A549 (cell line): ENCODE measurements at regions not wholly inside any gene's neighbourhood (a gene's known extent, or its start where the extent isn't known, plus 50 kb on each side); places are given as distances from the start of the nearest gene placed in this dataset.

Experiments used
- CHD2 ChIP-seq: fragments of 150-350 bp; IDR thresholded peaks from 2 replicates; pipeline ENCODE4 v1.6.1; 2014; ENCODE audit warnings: low read length; ENCODE audit not compliant: partially characterized antibody
- ELK1 ChIP-seq: fragments of 150-350 bp; IDR thresholded peaks from 2 replicates; pipeline ENCODE4 v1.6.1; 2014; ENCODE audit warnings: low read depth, mild to moderate bottlenecking, low read length
- EP300 ChIP-seq, 2 experiments: fragments of >200 bp; sonication (Bioruptor Twin); formaldehyde crosslinking; IDR thresholded peaks; 2 replicates in 1 of 2; 3 replicates in 1 of 2; pipeline ENCODE4 v1.6.1; 2016 to 2017
- HMGXB4 ChIP-seq: fragments of 250-450 bp; sonication (Bioruptor Pico); IDR thresholded peaks from 2 replicates; pipeline ENCODE4 v1.5.0; 2021; ENCODE audit warnings: mild to moderate bottlenecking, moderate library complexity, borderline replicate concordance
- JUN ChIP-seq, 2 experiments: fragments of >200 bp; sonication (Bioruptor Twin); formaldehyde crosslinking; IDR thresholded peaks; 2 replicates in 1 of 2; 3 replicates in 1 of 2; pipeline ENCODE4 v1.6.1; 2016 to 2017
- KDM1A ChIP-seq: fragments of 200-600 bp; sonication (generic); IDR thresholded peaks from 2 replicates; pipeline ENCODE4 v1.6.1; 2016; ENCODE audit warnings: low read depth, mild to moderate bottlenecking
- PHF8 ChIP-seq: fragments of 200-600 bp; sonication (generic); IDR thresholded peaks from 2 replicates; pipeline ENCODE4 v1.6.1; 2016; ENCODE audit warnings: low read depth, mild to moderate bottlenecking, antibody characterized with exemption, moderate library complexity, borderline replicate concordance
- POLR2A ChIP-seq: IDR thresholded peaks from 2 replicates; pipeline ENCODE4 v1.6.1; 2012; ENCODE audit warnings: mild to moderate bottlenecking, low read length
- RAD21 ChIP-seq, 2 experiments: fragments of >200 bp in 1 of 2; sonication (Bioruptor Twin) in 1 of 2; formaldehyde crosslinking in 1 of 2; IDR thresholded peaks in 1 of 2; conservative IDR thresholded peaks in 1 of 2; 2 replicates in 1 of 2; 3 replicates in 1 of 2; pipeline ENCODE4 v1.6.1; 2012 to 2018; ENCODE audit warnings: inconsistent platforms in 1 of 2
- RCOR1 ChIP-seq: fragments of 150-350 bp; IDR thresholded peaks from 2 replicates; pipeline ENCODE4 v1.6.1; 2014; ENCODE audit warnings: antibody characterized with exemption, low read length, low read depth
- REST ChIP-seq: fragments of 200-600 bp; sonication (generic); IDR thresholded peaks from 2 replicates; pipeline ENCODE4 v1.6.1; 2016; ENCODE audit warnings: antibody characterized with exemption, mild to moderate bottlenecking, moderate library complexity
- USF2 ChIP-seq: fragments of 450-650 bp; IDR thresholded peaks from 2 replicates; pipeline ENCODE4 v1.6.1; 2014; ENCODE audit warnings: antibody characterized with exemption
- TF ChIP-seq, protein P1 (sequence below): fragments of >200 bp; sonication (Bioruptor Twin); formaldehyde crosslinking; IDR thresholded peaks from 3 replicates; pipeline ENCODE4 v1.5.1; 2016
- TF ChIP-seq, protein P2 (sequence below): IDR thresholded peaks from 2 replicates; pipeline ENCODE4 v1.6.1; 2012; ENCODE audit warnings: low read depth, borderline replicate concordance

DNA sequence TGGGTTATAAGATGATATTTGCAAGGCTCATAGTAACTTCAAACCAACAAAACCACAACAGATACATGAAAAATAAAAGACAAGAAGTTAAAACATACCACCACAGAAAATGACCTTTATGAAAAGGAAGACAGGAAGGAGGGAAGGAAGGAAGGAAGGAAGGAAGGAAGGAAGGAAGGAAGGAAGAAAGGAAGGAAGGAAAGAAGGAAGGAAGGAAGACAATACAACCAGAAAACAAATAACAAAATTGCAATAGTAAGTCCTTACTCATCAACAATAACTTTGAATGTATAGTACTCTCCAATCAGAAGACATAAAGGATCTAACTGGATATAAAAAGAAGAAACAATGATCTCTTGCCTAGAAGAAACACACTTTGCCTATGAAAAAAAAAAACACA, 287.4 kb upstream of the DCBLD2 start:
- no peak for TF ChIP-seq REST
- TF ChIP-seq, protein P1, sequence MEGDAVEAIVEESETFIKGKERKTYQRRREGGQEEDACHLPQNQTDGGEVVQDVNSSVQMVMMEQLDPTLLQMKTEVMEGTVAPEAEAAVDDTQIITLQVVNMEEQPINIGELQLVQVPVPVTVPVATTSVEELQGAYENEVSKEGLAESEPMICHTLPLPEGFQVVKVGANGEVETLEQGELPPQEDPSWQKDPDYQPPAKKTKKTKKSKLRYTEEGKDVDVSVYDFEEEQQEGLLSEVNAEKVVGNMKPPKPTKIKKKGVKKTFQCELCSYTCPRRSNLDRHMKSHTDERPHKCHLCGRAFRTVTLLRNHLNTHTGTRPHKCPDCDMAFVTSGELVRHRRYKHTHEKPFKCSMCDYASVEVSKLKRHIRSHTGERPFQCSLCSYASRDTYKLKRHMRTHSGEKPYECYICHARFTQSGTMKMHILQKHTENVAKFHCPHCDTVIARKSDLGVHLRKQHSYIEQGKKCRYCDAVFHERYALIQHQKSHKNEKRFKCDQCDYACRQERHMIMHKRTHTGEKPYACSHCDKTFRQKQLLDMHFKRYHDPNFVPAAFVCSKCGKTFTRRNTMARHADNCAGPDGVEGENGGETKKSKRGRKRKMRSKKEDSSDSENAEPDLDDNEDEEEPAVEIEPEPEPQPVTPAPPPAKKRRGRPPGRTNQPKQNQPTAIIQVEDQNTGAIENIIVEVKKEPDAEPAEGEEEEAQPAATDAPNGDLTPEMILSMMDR = no peak
- TF ChIP-seq, protein P2, sequence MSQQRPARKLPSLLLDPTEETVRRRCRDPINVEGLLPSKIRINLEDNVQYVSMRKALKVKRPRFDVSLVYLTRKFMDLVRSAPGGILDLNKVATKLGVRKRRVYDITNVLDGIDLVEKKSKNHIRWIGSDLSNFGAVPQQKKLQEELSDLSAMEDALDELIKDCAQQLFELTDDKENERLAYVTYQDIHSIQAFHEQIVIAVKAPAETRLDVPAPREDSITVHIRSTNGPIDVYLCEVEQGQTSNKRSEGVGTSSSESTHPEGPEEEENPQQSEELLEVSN = no peak
- TF ChIP-seq POLR2A = no peak
- no peak for TF ChIP-seq USF2
- no peak for TF ChIP-seq RAD21 (conservative IDR thresholded peaks at IDR 0.05 in 1 of 2, IDR thresholded peaks at IDR 0.05 in 1 of 2)
- TF ChIP-seq CHD2 = no peak
- TF ChIP-seq RCOR1 = no peak
- no peak for TF ChIP-seq JUN (IDR thresholded peaks at IDR 0.05)
- no peak for TF ChIP-seq KDM1A
- TF ChIP-seq HMGXB4 (CRISPR knock-in tag) = no peak
- no peak for TF ChIP-seq EP300 (IDR thresholded peaks at IDR 0.05)
- no peak for TF ChIP-seq PHF8
- TF ChIP-seq ELK1 = no peak
